Adipose tissue (tissue), 3 donors: ENCODE measurements at regions not wholly inside any gene's neighbourhood (a gene's known extent, or its start where the extent isn't known, plus 50 kb on each side); places are given as distances from the start of the nearest gene placed in this dataset.

Source experiments
- H3K27ac ChIP-seq: one replicate; pipeline ENCODE4 v1.5.1; 2013; ENCODE audit warnings: low read depth, low read length
- WGBS, 3 donors: extraction: QIAGEN DNeasy Blood & Tissue Kit; methylation state at CpG; one replicate each; pipeline ENCODE4 v1.1.7; 2013; 5-methylcytosine and 5-hydroxymethylcytosine counted together
- donor health status: healthy with polysubstance abuse.
- donor health status: Bipolar disorder and iron deficiency.
- donor health status: healthy.

- H3K27ac ChIP-seq, result no peak overlapping the region
- WGBS, 3 donors, result 71 to 84% (median 82%) methylated on average over 8 of the region's 8 CpGs
These were observed 250.7 kb downstream of the MAFB start for GRCh38 chr20:40438161-40438830.

- no peak overlapping the region for H3K27ac ChIP-seq
- 92 to 96% (median 92%) methylated on average over 1 of the region's 1 CpG for WGBS, 3 donors
These were observed 253.0 kb downstream of the MAFB start for GRCh38 chr20:40436011-40436410.

- H3K27ac ChIP-seq, result no peak overlapping the region
- 77 to 87% (median 87%) methylated on average over 4 of the region's 4 CpGs for WGBS, 3 donors
These were observed 253.7 kb downstream of the MAFB start for GRCh38 chr20:40435146-40435895.

- no peak overlapping the region for H3K27ac ChIP-seq
- WGBS, 3 donors, result 73 to 87% (median 83%) methylated on average over 4 of the region's 4 CpGs
These were observed 254.9 kb downstream of the MAFB start for GRCh38 chr20:40434122-40434521.

- H3K27ac ChIP-seq, result no peak overlapping the region
- WGBS, 3 donors, result 70 to 80% (median 78%) methylated on average over 8 of the region's 8 CpGs
These were observed 255.6 kb downstream of the MAFB start for GRCh38 chr20:40433341-40433861.

DNA sequence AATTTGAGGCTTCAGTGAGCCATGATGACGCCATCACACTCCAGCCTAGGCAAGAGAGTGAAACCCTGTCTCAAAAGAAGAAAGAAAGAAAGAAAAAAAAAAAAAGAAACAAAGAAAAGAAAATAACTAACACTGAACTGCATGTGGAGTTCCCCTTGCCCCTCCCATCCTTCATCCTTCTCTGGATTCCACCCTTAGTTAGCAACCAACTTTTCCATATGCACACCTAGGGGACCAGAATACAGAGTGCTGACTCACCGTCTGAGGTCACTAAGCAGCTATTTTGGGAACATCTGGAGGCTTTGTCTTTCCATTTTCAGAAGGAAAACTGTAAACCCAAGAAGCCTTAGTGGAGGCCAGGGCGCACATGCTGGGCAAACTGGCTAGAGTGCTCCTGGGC, 257.4 kb downstream of the MAFB start:
- no peak overlapping the region for H3K27ac ChIP-seq
- 75 to 80% (median 78%) methylated on average over 3 of the region's 3 CpGs for whole genome bisulfite sequencing, 3 donors

DNA sequence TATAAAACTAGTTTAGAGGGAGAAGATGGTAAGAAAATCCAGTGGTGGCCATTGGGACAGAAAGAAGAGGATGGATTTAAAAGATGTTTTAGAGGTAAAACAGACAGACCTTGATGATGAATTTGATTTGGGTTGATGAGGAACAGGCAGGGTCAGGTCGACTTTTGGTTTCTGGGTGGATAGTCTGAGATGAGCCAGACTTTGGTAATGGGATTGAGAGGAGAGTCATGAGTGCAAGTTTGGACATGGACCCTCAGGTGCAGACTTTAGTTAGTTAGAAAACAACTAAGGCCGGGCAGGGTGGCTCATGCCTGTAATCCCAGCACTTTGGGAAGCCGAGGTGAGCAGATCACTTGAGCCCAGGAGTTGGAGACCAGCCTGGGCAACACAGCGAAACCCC, 257.9 kb downstream of the MAFB start:
- no peak overlapping the region for H3K27ac ChIP-seq
- 78 to 94% (median 94%) methylated on average over 4 of the region's 4 CpGs for WGBS, 3 donors

GRCh38 chr20:40427026-40427425, 262.0 kb downstream of the MAFB start:
- H3K27ac ChIP-seq, result no peak overlapping the region
- WGBS, 3 donors, result 68 to 82% (median 79%) methylated on average over 4 of the region's 4 CpGs

DNA sequence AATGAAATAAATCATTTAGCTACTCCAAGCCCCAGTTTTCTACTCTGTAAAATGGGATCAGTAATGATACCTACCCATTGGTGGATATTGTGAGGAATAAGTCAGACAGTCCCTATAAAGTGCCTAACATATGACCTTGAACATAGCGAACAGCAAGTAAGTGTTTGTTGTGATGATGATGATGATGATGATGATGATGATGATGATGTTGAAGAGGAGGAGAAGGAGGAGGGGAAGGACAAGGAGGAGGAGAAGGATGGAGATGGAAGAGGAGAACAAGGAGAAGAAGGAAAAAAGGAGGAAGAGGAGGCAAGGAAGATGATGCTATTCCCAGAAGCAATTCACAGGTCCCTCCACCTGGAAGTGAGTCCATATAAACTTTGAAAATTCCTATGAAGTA, 264.3 kb downstream of the MAFB start:
- 75 to 97% (median 96%) methylated on average over 1 of the region's 1 CpG for WGBS, 3 donors
- no peak overlapping the region for H3K27ac ChIP-seq

DNA sequence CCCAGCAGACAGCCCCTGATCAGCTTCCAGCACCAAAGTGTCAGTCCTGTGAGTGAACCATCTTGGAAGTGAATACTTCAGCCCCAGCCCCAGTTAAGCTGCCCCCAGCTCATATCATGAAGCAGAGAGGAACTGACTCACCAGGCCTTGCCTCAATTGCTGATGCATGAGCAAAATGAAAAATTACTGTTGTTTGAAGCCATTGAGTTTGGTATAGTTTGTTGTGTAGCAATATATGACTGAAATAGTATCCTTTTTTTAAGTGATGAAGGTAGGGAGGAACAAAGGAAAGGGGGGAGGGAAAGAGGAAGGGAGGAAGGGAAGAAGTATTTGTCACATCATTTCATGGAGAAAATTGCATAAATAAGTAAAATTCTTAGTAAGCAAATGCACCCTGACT, 266.4 kb downstream of the MAFB start:
- no peak overlapping the region for H3K27ac ChIP-seq

DNA sequence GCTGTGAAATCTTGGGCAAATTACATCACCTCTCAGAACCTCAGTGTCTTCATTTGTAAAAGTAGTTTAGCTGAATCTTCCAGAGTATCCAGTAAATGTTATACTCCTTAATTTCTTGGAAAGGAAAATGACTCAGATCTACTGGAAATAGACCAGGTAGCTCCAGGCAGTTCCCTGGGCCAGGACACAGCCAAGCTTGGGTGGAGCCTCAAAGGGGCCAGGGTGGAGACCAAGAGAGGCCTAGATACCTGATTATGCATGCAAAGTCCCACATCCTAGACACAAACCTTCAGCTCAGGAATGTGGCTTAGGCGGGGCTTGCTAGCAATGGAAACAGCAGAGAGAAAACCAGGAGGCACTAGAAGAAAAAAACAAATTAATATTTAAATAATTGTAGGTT, 272.8 kb downstream of the MAFB start:
- no peak overlapping the region for H3K27ac ChIP-seq
- WGBS, 3 donors, result 83 to 96% (median 93%) methylated on average over 1 of the region's 1 CpG

- WGBS, 3 donors, result 79 to 86% (median 85%) methylated on average over 5 of the region's 5 CpGs
- no peak overlapping the region for H3K27ac ChIP-seq
These were observed 274.0 kb downstream of the MAFB start for GRCh38 chr20:40414843-40415615.

DNA sequence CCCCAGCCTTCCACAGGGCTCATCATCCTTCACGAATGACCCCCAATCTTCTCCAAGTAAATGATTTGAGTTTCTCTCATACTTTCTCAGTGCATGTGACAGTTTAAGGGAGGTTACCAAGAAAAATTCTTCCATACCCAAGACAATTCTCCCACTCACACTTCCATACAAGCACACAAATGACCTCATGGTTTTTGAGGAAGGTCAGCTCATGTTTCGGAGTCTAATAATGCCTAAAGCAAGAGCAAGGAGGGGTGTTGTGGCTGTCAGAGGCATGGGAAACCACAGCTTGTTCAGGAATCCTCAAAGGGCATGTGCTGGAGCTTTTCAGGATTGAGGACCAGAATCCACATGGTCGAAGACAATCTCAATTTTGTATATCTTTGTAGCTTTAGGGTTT, 279.0 kb downstream of the MAFB start:
- no peak overlapping the region for H3K27ac ChIP-seq
- WGBS, 3 donors, result 64 to 77% (median 74%) methylated on average over 3 of the region's 3 CpGs

- H3K27ac ChIP-seq, result no peak overlapping the region
These were observed 291.6 kb downstream of the MAFB start for GRCh38 chr20:40397467-40397866.

DNA sequence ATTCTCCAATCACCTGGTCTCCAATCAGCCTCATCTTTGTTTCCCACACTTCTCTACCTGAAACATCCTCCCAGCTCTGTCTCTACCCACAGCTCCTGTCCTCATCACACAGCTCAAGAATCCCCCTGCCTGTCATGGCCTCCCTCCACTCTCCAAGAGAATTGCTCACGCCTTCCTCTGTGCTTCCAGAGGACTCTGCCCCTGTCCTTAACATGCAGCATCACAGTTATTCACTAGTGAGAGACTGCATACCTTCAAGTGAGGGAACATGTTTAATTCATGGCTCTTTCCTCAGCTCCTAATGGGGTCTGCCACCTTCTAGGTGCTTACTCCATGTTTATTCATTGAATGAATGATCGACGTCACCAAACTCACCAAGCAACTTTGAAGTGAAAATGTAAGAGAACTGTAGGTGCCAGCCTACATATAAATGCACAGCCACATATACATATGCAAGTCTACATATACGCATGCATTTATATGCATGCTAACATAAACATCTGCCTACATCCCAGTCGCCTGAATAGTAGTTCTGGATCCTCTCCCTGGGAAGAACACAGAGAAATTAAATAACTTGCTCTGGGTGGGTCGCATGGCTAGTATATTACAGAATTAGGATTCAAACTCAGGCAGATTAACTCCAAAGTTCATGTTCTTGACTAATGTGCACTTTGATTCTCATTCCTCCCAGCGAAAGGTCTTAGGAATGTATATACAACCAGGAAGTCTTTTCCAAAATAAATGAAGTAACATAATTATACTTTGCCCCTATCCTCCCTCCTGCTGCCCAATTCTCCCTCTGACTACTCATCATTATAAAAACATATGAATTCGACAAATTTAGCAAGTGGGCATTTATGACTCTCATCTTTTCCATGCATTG, 295.6 kb downstream of the MAFB start:
- no peak overlapping the region for H3K27ac ChIP-seq
- WGBS, 3 donors, result 69 to 91% (median 88%) methylated on average over 8 of the region's 8 CpGs

GRCh38 chr20:40390654-40391053, 298.4 kb downstream of the MAFB start:
- 49 to 74% (median 69%) methylated on average over 2 of the region's 2 CpGs for WGBS, 3 donors

GRCh38 chr20:40370800-40371199, 318.2 kb downstream of the MAFB start:
- no peak overlapping the region for H3K27ac ChIP-seq
- 60 to 73% (median 72%) methylated on average over 7 of the region's 7 CpGs for WGBS, 3 donors

More at GRCh38 chr20:40390654-40391053, 298.4 kb downstream of the MAFB start:
- no peak overlapping the region for H3K27ac ChIP-seq

DNA sequence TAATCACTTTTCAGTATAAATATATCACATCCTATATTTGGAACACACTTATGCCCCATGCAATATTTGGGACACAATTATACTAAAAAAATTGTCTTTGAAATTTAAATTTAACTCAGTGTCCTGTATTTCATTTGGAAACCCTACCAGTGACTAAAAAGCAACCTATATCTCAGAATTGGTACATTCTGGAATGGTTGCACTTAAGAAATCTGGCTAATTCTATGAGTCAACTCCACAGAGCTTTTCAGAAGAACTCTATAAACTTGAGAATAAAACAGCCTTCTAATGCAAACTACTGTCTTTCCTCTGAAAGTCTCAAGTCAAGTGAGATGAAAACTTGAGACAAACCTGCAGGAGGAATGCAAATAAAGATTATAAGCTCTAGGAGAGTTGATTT, 320.2 kb downstream of the MAFB start:
- no peak overlapping the region for H3K27ac ChIP-seq
